Activated CD4-positive, alpha-beta memory T cell treated with anti-CD3 and anti-CD28 coated beads, Interleukin-2, amount 10 ng/mL, durations not matched to agents 7 days and 5 days (primary cell): ENCODE measurements at regions not wholly inside any gene's neighbourhood (a gene's known extent, or its start where the extent isn't known, plus 50 kb on each side); places are given as distances from the start of the nearest gene placed in this dataset.

Experiments used
- CTCF ChIA-PET: fragments of 350-600 bp; sonication (Branson Sonifier 250); formaldehyde crosslinking; loops from one replicate; lab custom pipeline; 2021; ENCODE audit warnings: antibody characterized with exemption, inconsistent platforms; lab: Charles Lee
- POLR2A ChIA-PET: fragments of 350-600 bp; sonication (Branson Sonifier 250); formaldehyde crosslinking; loops from one replicate; lab custom pipeline; 2021; ENCODE audit warnings: antibody characterized with exemption; lab: Charles Lee
- DNase-seq: peaks from one replicate; pipeline ENCODE4 v3.0.0-alpha.2; 2020
- H3K27ac Mint-ChIP-seq: one replicate; pipeline ENCODE4 v1.8.0; 2021; ENCODE audit warnings: mild to moderate bottlenecking, mixed read lengths
- H3K27me3 Mint-ChIP-seq: one replicate; pipeline ENCODE4 v1.8.0; 2021; ENCODE audit warnings: mixed read lengths
- H3K36me3 Mint-ChIP-seq: one replicate; pipeline ENCODE4 v1.8.0; 2021; ENCODE audit warnings: low read depth, mixed read lengths
- H3K4me1 Mint-ChIP-seq: one replicate; pipeline ENCODE4 v1.8.0; 2021; ENCODE audit warnings: mixed read lengths
- H3K4me3 Mint-ChIP-seq: one replicate; pipeline ENCODE4 v1.8.0; 2021; ENCODE audit warnings: mild to moderate bottlenecking, mixed read lengths
- H3K9me3 Mint-ChIP-seq: one replicate; pipeline ENCODE4 v1.8.0; 2021; ENCODE audit warnings: mixed read lengths

DNA sequence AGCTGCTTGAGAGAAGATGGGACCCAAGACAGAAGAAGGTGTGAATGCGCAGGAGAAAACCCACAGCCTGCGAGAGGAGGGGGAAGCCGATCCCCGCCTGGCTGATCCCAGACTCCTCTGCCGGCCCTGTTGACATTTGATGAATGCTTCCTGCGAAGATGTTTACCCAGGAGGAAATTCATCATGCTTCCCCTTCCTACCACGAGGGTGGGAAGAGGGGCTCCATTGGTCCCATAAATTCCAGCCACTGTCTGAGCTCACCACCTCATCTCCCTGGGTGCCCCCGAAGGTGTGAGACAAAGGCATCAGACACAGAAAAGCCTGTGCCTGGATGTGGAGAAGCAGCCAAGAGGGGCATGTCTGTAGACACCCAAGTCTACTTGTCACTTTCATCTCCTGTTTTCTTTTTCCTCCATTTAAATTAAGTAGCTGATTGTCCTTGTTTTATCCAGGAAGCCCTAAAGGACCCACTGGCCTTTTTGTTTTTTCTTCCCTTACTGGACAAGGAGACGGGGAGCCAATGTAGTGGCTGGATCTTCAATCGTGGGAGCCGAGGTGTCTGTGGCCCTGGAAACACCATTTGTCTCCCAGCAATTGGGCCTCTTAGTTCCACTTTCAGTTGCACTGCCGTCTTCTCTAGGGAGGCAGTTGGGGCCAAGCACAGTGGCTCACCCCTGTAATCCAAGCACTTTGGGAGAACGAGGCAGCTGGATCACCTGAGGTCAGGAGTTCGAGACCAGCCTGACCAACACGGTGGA, 95.3 kb upstream of the HES1 start:
- H3K27me3 Mint-ChIP-seq, result peaks cover 20% of the 10 kb centered on the region
- DNase-seq, result no peak
- ChIA-PET CTCF (interaction anchor here (0.7 kb wide), 1 partner anchor 832 kb away, joined by 6 read pairs; no protein-coding TSS in a partner anchor), POLR2A (no interaction called here)
- H3K9me3 Mint-ChIP-seq, result no peaks in the 10 kb centered on the region
- no peak overlapping the region for H3K4me3 Mint-ChIP-seq
- no peaks in the 10 kb centered on the region for H3K36me3 Mint-ChIP-seq
- no peak overlapping the region for H3K27ac Mint-ChIP-seq
- peaks cover 2% of the 10 kb centered on the region for H3K4me1 Mint-ChIP-seq

DNA sequence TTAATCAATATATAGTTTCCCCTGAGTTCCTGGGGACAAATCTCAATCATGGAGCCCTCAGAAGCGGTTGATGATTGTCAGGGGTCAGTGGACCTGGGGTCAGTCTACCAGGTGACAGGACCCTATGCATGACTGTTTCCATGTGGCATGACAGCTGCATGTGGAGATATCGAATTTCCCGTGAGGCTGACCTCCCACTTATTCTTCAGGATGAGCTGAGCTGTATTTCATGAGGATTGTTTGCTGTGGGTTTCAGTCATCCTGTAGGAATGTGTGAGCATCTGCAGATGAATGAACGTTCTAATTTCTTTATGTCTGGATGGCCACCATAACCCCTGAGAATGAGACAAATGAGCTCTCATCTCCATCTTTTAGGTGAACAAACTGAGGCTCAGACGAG, 93.0 kb upstream of the HES1 start:
- no peak overlapping the region for H3K4me3 Mint-ChIP-seq
- H3K27me3 Mint-ChIP-seq, result peaks cover 20% of the 10 kb centered on the region
- DNase-seq, result no peak
- ChIA-PET CTCF (interaction anchor here (0.8 kb wide), 1 partner anchor 300 kb away, joined by 3 read pairs; no protein-coding TSS in a partner anchor), POLR2A (no interaction called here)
- no peaks in the 10 kb centered on the region for H3K9me3 Mint-ChIP-seq
- no peak overlapping the region for H3K27ac Mint-ChIP-seq
- H3K4me1 Mint-ChIP-seq, result peaks cover 2% of the 10 kb centered on the region
- H3K36me3 Mint-ChIP-seq, result no peaks in the 10 kb centered on the region

DNA sequence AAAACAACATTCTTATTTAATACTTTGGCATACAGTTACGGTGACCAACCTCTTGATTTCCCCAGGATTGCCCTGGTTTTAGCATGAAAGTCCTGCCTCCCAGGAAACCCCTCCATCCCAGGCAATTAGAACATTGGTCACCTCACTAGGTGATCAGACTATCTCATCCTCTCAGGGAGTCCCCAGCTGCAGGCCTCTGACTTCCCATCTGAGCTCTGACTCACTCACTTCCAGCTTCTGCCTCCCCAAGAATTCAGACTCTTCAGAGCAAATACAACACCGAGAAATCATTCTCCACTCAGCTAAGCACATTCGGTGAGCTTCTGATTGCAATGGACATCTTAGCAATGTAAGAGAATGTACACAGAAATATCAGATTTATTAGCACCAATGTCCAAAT, 92.4 kb upstream of the HES1 start:
- H3K36me3 Mint-ChIP-seq, result no peaks in the 10 kb centered on the region
- CTCF ChIA-PET, result no interaction called here
- no peak overlapping the region for H3K27ac Mint-ChIP-seq
- peaks cover 24% of the 10 kb centered on the region for H3K27me3 Mint-ChIP-seq
- no peak for DNase-seq
- POLR2A ChIA-PET, result interaction anchor here (1.4 kb wide), 1 partner anchor 8 kb away, joined by 3 read pairs; no protein-coding TSS in a partner anchor
- no peaks in the 10 kb centered on the region for H3K9me3 Mint-ChIP-seq
- peaks cover 2% of the 10 kb centered on the region for H3K4me1 Mint-ChIP-seq
- H3K4me3 Mint-ChIP-seq, result no peak overlapping the region

DNA sequence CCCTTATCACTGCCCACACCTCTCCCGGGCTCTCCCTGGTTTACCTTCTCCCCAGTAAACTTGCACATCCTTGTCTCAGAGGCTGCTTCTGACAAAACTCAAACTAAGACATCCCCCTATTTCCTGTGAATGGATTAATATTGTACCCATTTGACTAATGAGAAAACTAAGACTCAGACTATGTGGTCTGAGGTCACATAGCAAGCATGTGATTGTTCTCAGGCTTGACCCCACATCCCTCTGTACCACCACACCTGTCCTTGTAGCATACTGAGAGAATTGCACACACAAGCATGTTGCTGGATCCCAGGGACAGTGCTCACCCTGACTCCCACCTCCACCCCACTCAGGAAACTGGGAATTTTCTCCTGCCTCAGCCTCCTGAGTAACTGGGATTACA, 90.7 kb upstream of the HES1 start:
- POLR2A ChIA-PET, result no interaction called here
- Mint-ChIP-seq H3K27me3 (peaks cover 32% of the 10 kb centered on the region), H3K4me3 (no peak overlapping the region), H3K9me3 (peaks cover 2% of the 10 kb centered on the region), H3K36me3 (peaks cover 3% of the 10 kb centered on the region), H3K27ac (no peak overlapping the region), H3K4me1 (peaks cover 2% of the 10 kb centered on the region)
- DNase-seq, result no peak
- CTCF ChIA-PET, result interaction anchor here (2.5 kb wide), 1 partner anchor 271 kb away, joined by 7 read pairs; no protein-coding TSS in a partner anchor

DNA sequence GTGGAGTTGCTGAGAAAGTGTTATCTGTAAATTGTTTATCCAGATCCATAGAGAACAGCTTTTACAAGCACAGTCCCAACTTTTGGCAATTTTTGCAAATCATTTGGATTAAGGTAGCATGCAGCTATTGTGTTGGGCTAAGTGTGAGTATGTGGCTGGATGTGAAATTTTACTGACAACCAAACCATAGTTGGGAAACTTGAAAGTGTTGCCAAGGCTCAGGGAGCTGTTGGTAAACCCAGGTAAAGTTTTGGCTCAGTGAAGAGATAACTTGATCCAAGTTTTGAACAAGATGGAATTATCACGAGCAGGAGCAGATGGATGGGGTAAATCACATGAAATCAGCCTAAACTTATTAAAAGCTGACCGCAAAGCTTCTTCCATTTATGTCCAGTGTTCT, 90.0 kb upstream of the HES1 start:
- peaks cover 3% of the 10 kb centered on the region for H3K36me3 Mint-ChIP-seq
- H3K9me3 Mint-ChIP-seq, result peaks cover 9% of the 10 kb centered on the region
- peaks cover 2% of the 10 kb centered on the region for H3K4me1 Mint-ChIP-seq
- no peak overlapping the region for H3K27ac Mint-ChIP-seq
- no peak for DNase-seq
- no peak overlapping the region for H3K4me3 Mint-ChIP-seq
- ChIA-PET POLR2A (no interaction called here), CTCF (interaction anchor here (2.5 kb wide), 1 partner anchor 270 kb away, joined by 7 read pairs; no protein-coding TSS in a partner anchor)
- peaks cover 33% of the 10 kb centered on the region for H3K27me3 Mint-ChIP-seq

DNA sequence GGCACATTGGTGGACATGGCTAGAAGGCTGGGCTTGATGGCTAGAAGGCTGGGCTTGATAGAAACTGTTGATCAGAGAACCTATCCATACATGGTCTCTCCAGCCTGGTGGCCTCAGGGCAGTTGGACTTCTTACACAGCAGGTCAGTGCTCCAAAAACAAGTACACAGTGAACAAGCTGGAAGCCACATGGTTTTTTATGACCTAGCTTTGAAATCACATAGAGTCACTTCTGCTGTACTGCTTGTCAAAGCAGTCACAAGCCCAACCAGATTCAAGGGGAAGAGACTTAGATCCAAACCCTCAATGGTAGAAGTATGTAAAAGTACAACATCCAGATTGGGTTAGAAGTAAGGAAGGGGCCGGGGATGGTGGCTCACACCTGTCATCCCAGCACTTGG, 89.4 kb upstream of the HES1 start:
- Mint-ChIP-seq H3K27me3 (peaks cover 37% of the 10 kb centered on the region), H3K4me1 (peaks cover 2% of the 10 kb centered on the region), H3K9me3 (peaks cover 13% of the 10 kb centered on the region), H3K36me3 (peaks cover 3% of the 10 kb centered on the region), H3K27ac (no peak overlapping the region), H3K4me3 (no peak overlapping the region)
- ChIA-PET POLR2A (no interaction called here), CTCF (interaction anchor here (1.3 to 2.5 kb wide), 2 partner anchors 12 to 269 kb away, joined by 3 to 7 read pairs; no protein-coding TSS in a partner anchor)
- DNase-seq, result no peak

DNA sequence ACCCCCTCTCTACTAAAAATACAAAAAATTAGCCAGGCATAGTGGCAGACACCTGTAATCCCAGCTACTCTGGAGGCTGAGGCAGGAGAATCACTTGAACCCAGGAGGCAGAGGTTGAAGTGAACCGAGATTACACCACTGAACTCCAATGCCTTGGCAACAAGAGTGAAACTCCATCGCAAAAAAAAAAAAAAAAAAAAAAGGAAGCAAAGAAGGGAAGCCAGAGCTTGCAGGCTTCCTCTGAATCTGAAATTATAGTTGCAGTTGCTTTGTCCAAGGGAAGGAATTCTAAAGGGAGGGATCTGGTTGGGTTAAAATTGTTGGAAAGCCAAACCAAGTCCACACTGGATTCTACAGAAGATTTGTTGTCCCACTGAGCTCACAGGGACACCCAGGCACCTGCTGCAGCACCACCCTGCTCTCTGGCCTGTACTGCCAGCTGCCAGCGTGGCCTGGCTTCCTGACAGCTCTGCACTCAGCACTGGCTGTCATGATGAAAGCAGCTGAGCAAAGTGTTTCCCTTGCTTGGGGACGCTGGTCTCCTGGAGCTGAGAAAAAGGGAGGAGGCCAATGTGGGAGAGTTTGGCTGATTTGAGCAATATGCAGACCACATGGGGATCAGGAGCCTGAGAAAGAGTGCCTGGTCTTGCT, 88.8 kb upstream of the HES1 start:
- Mint-ChIP-seq H3K9me3 (peaks cover 17% of the 10 kb centered on the region), H3K27me3 (peaks cover 43% of the 10 kb centered on the region), H3K36me3 (peaks cover 7% of the 10 kb centered on the region), H3K27ac (no peak overlapping the region), H3K4me3 (no peak overlapping the region), H3K4me1 (peaks cover 2% of the 10 kb centered on the region)
- CTCF ChIA-PET, result interaction anchor here (1.3 to 2.5 kb wide), 2 partner anchors 12 to 269 kb away, joined by 3 to 7 read pairs; no protein-coding TSS in a partner anchor
- POLR2A ChIA-PET, result no interaction called here
- no peak for DNase-seq

DNA sequence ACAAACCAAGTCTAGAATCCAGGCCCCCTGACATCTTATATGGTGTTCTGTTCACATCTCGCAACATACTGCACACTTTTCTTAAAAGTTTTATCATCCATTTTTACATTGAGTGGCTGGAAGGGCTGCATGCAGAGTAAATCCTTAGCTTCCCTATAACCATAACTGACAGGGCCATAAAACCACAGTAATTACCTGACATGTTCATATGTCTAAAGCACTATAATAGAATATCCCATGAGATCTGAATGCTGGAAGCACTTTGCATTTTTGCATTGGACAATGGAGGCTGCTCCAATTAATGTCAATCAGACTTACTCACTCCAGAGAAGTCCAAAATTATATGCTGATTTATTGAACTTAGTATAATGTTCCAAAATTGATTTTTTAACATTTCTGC, 86.6 kb upstream of the HES1 start:
- H3K27me3 Mint-ChIP-seq, result peaks cover 39% of the 10 kb centered on the region
- peaks cover 7% of the 10 kb centered on the region for H3K36me3 Mint-ChIP-seq
- no peak overlapping the region for H3K4me3 Mint-ChIP-seq
- H3K4me1 Mint-ChIP-seq, result peaks cover 2% of the 10 kb centered on the region
- ChIA-PET CTCF (interaction anchor here (1.0 kb wide), 1 partner anchor 266 kb away, joined by 3 read pairs; no protein-coding TSS in a partner anchor), POLR2A (interaction anchor here (1.1 kb wide), 1 partner anchor 10 kb away, joined by 4 read pairs; no protein-coding TSS in a partner anchor)
- no peak for DNase-seq
- peaks cover 17% of the 10 kb centered on the region for H3K9me3 Mint-ChIP-seq
- no peak overlapping the region for H3K27ac Mint-ChIP-seq

DNA sequence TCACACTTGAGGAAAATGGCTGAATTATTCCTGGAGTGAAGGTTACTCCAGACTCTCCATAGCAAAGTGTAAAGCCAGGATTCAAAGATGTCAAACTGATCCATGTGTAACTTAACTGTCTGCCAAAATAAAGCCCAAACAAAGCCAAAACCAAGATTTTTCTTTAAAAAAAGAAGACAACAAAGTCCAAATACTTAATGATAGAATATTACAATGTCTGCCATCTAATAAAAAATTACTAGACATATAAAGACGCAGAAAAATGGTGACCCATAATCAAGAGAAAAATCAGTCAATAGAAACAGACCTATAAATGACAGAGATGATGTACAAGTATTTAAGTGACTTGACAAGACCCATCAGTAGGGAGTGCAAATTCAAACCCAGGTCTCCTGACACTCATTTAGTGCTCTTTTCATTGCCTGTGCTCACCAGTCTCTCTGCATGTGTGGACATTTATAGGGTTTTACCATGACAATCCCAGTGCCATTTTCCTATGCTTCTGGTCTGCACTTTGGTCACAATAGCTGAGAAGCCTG, 85.1 kb upstream of the HES1 start:
- H3K4me1 Mint-ChIP-seq, result no peaks in the 10 kb centered on the region
- H3K4me3 Mint-ChIP-seq, result no peak overlapping the region
- CTCF ChIA-PET, result no interaction called here
- peaks cover 35% of the 10 kb centered on the region for H3K27me3 Mint-ChIP-seq
- no peak for DNase-seq
- no peak overlapping the region for H3K27ac Mint-ChIP-seq
- POLR2A ChIA-PET, result no interaction called here
- H3K36me3 Mint-ChIP-seq, result peaks cover 7% of the 10 kb centered on the region
- peaks cover 17% of the 10 kb centered on the region for H3K9me3 Mint-ChIP-seq

DNA sequence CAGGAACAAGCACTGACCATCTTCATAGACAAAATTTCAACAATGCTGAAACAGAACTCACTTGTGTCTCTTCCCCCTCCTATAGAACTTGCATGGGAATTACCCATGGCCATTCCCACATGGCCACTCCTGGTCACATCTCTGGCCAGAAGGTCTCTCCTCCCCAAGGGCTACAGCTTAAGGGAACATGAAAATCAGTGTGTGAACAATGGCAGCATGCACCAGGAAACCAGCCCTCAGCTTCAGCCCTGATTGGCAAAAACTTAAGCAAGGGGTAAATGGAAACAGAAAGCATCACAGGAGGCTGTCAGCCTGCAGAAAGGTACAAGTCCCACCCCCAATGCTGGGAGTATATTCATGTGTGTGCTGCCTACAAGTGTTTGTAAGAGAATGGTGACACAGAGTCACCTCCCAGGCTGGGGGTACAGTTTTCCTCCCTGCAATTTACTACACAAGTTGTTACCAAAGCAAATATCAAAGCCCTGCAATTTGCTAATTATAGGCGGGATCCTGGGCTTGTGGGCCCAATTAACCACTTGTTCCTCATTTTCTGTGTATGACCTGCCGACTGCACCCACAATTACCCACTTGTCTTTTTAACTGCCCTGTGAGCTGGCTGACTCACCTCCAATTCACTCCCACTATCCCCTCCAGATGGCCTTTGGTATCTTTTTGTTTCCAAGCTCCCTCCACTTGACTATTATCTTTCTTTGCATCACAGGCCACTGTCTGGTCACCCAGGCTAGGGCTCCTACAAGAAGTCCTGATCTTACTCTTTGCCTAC, 84.4 kb upstream of the HES1 start:
- H3K27ac Mint-ChIP-seq, result no peak overlapping the region
- DNase-seq, result no peak
- H3K4me1 Mint-ChIP-seq, result no peaks in the 10 kb centered on the region
- peaks cover 38% of the 10 kb centered on the region for H3K27me3 Mint-ChIP-seq
- H3K9me3 Mint-ChIP-seq, result peaks cover 17% of the 10 kb centered on the region
- ChIA-PET POLR2A (no interaction called here), CTCF (no interaction called here)
- peaks cover 7% of the 10 kb centered on the region for H3K36me3 Mint-ChIP-seq
- no peak overlapping the region for H3K4me3 Mint-ChIP-seq

DNA sequence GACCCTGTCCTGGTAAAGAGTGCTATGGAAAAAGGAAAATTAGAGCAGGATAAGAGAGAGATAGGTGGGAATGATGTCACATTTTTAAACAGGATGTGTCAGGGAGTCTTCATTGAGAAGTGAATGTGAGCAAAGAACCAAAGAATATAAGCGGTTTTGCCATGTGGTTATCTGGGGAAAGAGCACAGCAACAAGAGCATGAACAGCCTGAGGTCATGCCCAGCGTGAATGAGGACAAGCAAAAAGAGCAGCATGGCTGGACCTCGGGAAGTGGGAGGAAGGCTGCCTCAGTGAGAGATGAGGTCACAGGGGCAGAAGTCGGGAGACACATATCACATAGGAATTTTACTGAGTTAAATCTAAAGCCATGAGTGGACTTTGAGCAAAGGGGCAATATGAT, 82.8 kb upstream of the HES1 start:
- peaks cover 7% of the 10 kb centered on the region for H3K36me3 Mint-ChIP-seq
- no peak for DNase-seq
- H3K4me3 Mint-ChIP-seq, result no peak overlapping the region
- H3K27me3 Mint-ChIP-seq, result peaks cover 46% of the 10 kb centered on the region
- H3K27ac Mint-ChIP-seq, result no peak overlapping the region
- ChIA-PET CTCF (no interaction called here), POLR2A (no interaction called here)
- peaks cover 4% of the 10 kb centered on the region for H3K4me1 Mint-ChIP-seq
- peaks cover 17% of the 10 kb centered on the region for H3K9me3 Mint-ChIP-seq

DNA sequence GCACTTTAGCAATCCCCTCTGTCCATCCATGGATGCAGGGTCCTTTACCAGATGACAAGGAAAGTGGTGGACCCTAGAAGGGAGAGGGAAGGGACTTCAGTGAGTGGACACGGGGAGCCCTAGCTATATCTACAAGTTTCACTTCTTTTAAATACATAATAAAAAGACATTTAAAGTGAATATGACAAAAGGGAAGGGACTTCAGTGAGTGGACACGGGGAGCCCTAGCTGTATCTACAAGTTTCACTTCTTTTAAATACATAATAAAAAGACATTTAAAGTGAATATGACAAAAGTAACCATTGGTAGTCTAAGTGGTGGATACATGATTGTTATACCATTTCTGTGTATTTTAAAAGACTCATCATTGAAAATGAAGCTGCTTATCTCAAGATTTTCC, 81.9 kb upstream of the HES1 start:
- ChIA-PET CTCF (no interaction called here), POLR2A (no interaction called here)
- no peak for DNase-seq
- H3K27me3 Mint-ChIP-seq, result peaks cover 41% of the 10 kb centered on the region
- no peak overlapping the region for H3K27ac Mint-ChIP-seq
- peaks cover 7% of the 10 kb centered on the region for H3K36me3 Mint-ChIP-seq
- H3K4me3 Mint-ChIP-seq, result no peak overlapping the region
- H3K9me3 Mint-ChIP-seq, result peaks cover 17% of the 10 kb centered on the region
- peaks cover 4% of the 10 kb centered on the region for H3K4me1 Mint-ChIP-seq
